ENCODE measurements at regions not wholly inside any gene's neighbourhood (a gene's known extent, or its start where the extent isn't known, plus 50 kb on each side); places are given as distances from the start of the nearest gene placed in this dataset.
"Not testable (repeated sequence)": the region's sequence is repeated elsewhere in the genome, so short reads cannot be mapped to it uniquely, and the experiment has no call there.

- DNase-seq: no peak
Observed at GRCh38 chr3:6362406-6362805, 498.5 kb upstream of the GRM7 start.

GRCh38 chr3:6367171-6367570 lies 493.7 kb upstream of the GRM7 start:
- DNase-seq: no peak

GRCh38 chr3:6392123-6392522 lies 468.8 kb upstream of the GRM7 start:
- no peak for DNase-seq

GRCh38 chr3:6394944-6395343 lies 466.0 kb upstream of the GRM7 start:
- DNase-seq: no peak

DNA sequence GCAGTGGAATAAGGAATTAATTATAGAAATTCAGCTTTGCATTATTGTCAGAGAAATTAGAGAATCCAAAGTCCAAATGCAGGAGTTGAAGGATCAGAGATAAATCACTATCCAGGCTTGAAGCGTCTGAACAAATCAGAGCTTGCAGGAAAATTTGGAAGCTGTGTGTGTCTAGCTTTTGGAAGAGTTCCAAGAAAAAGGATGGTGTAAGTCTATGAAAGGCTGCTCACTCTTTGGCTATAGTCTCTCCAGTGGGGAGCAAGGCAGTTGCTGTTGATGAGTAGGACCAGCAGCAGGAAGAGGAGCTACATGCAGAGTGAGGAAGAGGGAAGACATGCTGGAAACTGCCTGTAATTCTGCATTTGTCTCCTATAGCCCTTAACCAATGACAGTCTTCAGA lies 464.3 kb upstream of the GRM7 start:
- DNase-seq: no peak

GRCh38 chr3:6402666-6403065 lies 458.2 kb upstream of the GRM7 start:
- not testable (repeated sequence) for DNase-seq

DNA sequence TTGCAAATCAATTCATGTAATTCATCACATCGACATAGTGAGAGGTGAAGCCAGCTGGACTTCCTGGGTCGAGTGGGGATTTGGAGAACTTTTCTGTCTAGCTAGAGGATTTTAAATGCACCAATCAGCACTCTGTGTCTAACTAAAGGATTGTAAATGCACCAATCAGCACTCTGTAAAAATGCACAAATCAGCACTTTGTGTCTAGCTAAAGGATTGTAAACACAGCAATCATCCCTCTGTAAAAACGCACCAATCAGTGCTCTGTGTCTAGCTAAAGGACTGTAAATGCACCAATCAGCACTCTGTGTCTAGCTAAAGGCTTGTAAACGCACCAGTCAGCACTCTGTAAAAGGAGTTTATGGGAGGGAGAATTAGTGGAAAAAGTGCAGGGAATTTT lies 454.0 kb upstream of the GRM7 start:
- DNase-seq: not testable (repeated sequence)

DNA sequence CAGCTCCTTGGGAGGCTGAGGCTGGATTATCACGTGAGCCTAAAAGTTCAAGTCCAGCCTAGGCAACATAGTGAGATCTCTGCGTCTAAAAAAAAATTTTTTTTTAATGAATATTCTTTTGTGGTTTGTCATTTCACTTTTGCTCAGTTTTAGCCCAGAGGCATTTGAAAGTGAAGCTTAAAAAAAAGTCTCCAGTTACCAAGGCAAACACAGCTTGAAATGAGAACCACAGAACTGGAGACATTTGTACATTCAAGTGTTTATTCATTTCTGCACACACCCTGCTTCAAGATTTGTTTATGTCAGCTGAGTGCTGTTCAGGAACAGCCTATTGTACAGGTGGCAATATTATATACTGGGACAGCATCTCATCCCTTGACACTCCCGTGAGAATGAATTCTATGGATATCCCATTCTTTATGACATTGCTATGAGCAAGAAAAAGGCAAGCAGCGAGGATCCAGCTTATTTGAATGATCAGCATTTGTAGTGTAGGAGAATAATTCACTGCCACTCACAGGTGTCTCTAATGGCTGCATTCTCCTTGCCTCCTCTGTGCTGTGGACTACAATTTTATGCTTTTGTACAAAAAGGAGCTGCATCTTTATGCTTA lies 444.8 kb upstream of the GRM7 start:
- no peak for DNase-seq

DNA sequence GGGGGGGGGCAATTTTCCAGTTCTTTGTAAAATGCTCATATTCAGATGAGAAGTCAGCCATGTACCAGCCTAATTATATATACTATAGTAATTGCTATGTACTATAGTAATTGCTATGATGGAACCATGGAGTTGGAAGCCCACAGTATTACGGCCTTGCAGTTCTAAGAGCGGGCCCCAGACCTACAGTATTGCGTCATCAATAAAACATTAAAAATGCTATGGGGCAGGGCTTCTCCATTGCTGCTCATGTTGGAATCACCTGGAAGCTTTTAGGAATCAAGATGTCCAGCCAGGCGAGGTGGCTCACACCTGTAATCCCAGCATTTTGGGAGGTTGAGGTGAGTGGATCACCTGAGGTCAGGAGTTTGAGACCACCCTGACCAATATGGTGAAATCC lies 443.7 kb upstream of the GRM7 start:
- no peak for DNase-seq

DNA sequence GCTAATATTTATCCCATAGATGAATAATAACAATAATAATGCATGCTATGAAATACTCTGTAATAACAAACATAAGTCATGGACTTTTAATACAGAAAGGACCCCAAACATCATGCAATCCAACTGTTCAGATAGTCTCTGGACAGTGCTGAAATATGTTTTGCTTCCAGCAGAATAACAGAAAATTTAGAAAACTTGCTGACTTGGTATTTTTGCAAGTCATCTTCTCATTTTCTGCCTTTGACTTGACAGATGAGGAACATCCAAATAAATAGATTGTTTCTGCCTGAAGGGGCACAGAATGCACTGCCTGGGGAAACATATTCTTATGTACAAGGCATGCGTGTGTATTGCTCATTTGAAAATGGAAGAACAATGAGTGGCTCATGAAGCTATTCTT lies 442.4 kb upstream of the GRM7 start:
- no peak for DNase-seq

GRCh38 chr3:6421666-6422445 lies 439.1 kb upstream of the GRM7 start:
- DNase-seq: no peak

DNA sequence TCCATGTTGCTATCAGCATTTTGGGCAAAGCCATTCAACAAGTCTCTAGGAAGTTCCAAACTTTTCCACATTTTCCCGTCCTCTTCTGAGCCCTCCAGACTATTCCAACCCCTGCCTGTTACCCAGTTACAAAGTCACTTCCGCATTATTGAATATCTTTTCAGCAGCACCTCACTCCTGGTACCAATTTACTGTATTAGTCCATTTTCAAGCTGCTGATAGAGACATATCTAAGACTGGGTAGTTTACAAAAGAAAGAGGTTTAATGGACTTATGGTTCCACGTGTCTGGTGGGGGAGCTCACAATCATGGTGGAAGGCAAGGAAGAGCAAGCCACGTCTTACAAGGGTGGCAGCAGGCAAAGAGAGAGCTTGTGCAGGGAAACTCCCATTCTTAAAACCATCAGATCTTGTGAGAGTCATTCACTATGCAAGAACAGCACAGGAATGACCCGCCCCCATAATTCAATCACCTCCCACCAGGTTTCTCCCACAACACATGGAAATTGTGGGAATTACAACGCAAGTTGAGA lies 435.6 kb upstream of the GRM7 start:
- no peak for DNase-seq

- DNase-seq: not testable (repeated sequence)
Observed at GRCh38 chr3:6428276-6428675, 432.6 kb upstream of the GRM7 start.

- no peak for DNase-seq
Observed at GRCh38 chr3:6435951-6436350, 425.0 kb upstream of the GRM7 start.

GRCh38 chr3:6437631-6438030 lies 423.3 kb upstream of the GRM7 start:
- no peak for DNase-seq

- DNase-seq: no peak
Observed at GRCh38 chr3:6438031-6438430, 422.9 kb upstream of the GRM7 start.

- DNase-seq: no peak
Observed at GRCh38 chr3:6439226-6439625, 421.7 kb upstream of the GRM7 start.

DNA sequence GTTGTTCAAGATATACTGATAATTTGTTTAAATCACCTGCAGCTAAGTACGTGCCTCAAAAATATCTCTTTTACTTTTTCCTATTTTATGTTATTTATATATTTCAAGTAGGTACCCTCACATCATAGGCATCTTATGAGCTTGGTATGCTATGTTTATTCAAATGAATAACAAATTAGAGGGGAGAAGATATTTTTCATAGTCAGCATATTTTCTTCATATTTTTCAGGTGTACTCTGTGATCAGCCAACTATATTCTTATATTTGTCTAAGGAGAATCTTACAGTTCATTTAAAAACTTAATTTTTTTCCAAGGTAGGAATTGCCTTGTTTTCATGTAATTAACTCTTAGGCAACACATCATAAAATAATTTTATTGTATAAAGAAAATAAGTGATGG lies 421.1 kb upstream of the GRM7 start:
- no peak for DNase-seq

- DNase-seq: no peak
Observed at GRCh38 chr3:6444888-6445658, 415.8 kb upstream of the GRM7 start.

GRCh38 chr3:6447166-6447801 lies 413.6 kb upstream of the GRM7 start:
- DNase-seq: no peak

GRCh38 chr3:6448011-6448410 lies 412.9 kb upstream of the GRM7 start:
- DNase-seq: no peak

- no peak for DNase-seq
Observed at GRCh38 chr3:6449099-6449498, 411.8 kb upstream of the GRM7 start.

DNA sequence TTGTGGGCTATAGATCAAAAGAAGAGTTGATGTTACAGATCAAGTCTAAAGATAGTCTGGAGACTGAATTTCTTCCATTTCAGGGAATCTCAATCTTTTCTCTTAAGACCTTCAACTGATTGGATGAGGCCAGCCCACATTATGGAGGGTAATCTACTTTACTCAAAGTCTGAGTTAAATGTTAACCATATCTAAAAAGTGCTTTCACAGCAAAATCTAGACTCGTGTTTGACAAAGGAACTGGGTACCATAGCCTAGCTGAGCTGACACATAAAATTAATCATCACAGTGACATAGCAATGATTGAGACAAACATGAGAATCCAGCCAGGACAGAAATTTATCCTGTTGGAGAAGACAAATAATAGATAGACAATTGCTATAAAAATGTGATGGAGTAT lies 407.9 kb upstream of the GRM7 start:
- no peak for DNase-seq

All from EL (cell line).